ENCODE measurements at regions not wholly inside any gene's neighbourhood (a gene's known extent, or its start where the extent isn't known, plus 50 kb on each side); places are given as distances from the start of the nearest gene placed in this dataset.
A peak's percentile ranks its signal among the peaks of the same experiment; 100 is the strongest.

DNA sequence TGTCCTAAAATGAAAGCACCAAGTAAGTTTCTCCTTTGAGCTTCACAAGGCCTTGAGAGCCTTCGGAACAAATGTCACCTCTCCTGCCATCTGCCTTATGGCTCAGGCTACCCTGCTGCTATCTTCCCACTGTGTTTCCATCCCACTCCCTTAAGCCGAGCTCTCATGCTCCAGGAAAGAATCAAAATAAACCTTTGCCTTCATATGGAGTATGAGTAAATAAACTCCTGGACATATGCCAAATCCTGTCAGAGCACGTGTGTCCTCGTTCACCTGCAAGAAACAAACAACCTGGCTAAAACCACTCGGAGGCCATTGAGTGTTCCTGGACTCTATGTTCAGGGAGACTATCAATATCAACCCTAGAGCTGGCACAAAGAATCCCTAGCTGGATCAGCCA is 122.3 kb upstream of the CCDC112 start:
- intact Hi-C loops (cut with DNase I) = no loop called here
- DNase-seq (ENCODE audit: missing footprints) = no peak
- ATAC-seq = no peak

DNA sequence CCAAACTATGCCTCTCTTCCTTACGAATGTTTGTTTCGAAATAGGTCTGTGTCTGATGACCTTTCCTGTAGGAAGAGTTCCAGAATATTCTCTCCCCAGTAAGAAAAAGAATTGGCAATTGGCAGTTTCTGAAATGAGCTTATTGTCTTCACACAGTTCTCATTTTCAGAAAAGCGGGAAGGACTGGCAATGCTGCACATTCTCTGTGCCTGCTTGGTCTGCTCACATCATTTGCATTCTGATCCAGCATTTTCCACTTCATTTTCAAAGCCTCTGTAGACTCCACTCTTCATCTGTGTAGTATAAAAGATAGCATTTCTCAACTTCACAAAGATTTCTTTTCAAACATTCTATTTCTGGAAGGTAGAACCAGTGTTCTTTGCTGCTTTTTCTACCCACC is 120.6 kb upstream of the CCDC112 start:
- ATAC-seq = no peak
- intact Hi-C loops (cut with DNase I) = no loop called here
- DNase-seq (ENCODE audit: missing footprints) = no peak

DNA sequence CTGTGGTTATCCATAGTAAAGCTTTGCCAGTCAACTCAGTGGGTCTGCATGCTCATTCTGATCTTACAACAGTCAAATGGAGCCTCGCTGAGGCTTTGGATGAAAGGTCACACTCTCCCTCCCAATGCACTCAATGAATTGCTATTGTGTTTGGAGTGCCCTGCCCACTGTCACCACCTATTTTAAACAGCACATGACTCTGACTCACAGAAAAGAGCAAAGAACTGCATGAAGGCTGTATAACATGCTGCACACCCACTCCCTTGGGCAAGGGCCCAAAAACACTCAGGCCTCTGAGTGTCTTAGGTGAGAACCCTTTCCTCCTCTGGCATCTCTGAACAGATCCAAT is 118.7 kb upstream of the CCDC112 start:
- ATAC-seq (peak; percentile 63), DNase-seq (ENCODE audit: missing footprints) (no peak)
- intact Hi-C loops (cut with DNase I) = no loop called here

DNA sequence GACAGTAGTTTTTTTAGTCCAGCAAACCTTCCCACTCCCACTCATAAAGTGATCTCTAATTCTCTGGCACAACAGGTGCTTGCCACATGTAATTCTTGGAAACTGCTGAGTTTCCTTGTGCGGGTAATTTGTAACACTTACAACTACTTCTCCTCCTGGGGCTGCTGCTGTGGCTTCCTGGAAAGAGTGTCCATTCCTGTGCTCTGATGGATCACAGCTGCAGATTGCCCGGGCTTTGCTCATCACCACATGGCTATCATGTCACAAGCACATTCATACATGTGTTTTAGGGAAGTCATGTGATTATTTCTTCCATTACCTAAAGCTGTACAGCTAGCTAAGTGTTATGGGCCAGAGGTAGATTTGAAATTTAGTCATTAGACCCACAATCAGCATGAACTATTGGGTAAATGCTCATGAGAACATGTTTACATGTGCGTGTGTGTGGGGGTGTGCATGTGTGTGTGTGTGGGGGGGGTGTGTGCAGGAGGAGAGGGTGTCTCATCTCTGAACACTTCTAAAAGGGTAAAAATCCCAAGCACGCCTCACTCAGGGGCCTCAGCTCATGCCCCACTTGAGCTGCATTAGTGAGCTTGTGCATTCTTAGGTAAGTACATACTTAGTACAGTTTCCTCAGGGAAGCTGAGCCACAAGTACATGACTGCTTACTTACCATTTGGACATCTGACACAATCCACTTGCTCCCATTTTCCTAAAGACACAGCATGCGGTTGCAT is 118.1 kb upstream of the CCDC112 start:
- ATAC-seq = peak; percentile 76
- DNase-seq (ENCODE audit: missing footprints) = no peak
- intact Hi-C loops (cut with DNase I) = no loop called here

DNA sequence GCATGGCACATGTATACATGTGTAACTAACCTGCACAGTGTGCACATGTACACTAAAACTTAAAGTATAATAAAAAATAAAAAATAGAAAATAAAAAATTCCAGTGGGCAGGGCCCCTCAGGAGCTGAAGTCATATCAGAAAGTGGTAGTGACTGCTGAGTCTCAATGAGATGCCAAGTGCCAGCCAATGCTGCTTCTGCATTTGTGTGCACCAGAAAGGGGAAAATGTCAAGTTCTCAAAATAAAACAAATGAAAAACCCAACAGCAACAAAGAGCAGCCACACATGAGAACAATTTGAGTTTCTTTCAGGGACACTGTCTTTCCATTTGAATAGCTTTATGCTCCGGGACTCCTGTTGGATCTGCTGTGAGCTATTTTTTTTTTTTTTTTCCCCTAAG is 117.2 kb upstream of the CCDC112 start:
- DNase-seq (ENCODE audit: missing footprints) = no peak
- intact Hi-C loops (cut with DNase I) = no loop called here
- no peak for ATAC-seq

DNA sequence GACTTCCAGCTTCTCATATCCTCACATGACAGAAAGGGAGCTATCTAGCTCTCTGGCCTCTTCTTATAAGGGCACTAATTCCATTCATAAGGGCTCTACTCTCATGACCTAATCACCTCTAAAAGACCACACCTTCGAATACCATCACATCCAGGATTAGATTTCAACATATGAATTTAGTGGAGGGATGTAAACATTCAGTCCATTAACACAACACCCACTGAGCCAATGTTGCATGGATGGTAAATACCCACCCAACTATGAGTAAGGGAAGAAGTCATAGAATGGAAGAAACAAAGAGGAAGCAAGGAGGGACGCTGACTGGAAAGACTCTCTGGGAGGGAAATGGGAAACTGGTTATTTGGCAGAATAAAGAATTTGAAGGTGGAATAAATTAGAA is 112.6 kb upstream of the CCDC112 start:
- intact Hi-C loops (cut with DNase I) = no loop called here

DNA sequence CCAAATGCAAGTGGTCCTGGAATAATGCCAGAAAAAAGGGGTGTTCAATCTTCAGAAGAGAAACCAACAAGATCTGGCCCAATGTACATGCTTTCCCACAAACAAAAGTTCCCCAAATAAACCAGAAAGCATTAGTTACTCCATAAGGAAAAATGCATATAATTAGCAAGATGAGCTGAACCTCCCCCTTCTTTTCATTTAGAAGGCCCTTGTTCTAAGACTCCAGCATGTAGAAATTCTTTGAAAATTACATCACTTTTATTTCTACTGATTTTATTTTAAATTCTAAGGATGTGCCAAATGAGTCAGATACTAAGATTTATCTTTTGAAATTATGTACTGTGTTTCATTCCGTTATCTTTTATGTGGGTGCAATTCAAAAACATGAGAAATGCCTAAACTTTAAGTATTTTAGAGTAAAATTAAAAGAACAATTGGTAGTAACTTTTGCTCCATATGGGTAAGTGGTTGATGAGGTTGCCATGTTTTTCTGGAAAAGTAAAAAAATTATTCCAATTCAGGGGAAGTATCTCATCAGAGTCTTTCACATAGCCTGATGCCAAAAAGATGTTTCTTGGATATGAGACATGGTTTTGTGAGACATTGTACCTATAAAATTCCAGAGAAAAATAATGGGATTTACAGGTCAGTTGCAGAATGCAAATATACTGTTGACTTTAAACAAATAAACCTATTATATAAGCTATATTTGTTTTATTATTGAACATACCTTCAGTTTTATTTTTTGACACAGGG is 106.5 kb upstream of the CCDC112 start:
- intact Hi-C loops (cut with DNase I) = no loop called here
- ATAC-seq (no peak), DNase-seq (ENCODE audit: missing footprints) (no peak)

More for the DNA sequence above, 112.6 kb upstream of the CCDC112 start:
- ATAC-seq (no peak), DNase-seq (ENCODE audit: missing footprints) (no peak)

DNA sequence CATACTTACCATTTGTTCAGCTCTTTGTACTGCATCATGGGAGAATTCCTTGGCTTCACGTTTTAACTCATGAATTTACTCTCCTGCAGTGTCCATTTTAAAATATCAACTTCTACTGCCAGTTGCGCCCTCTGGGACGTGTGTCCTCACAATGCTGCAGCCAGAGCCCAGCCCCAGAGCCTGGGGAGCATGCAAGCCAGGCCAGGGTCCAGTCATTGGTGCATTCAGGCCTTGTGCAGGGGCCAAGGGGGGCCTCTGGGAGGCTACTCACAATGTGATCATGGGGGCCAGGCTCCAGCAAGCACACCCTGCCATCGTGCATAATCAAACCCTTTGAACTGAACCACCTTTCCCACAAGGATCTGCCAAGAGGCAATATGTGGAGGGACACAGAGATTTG is 105.6 kb upstream of the CCDC112 start:
- intact Hi-C loops (cut with DNase I) = no loop called here
- no peak for ATAC-seq
- DNase-seq (ENCODE audit: missing footprints) = no peak

DNA sequence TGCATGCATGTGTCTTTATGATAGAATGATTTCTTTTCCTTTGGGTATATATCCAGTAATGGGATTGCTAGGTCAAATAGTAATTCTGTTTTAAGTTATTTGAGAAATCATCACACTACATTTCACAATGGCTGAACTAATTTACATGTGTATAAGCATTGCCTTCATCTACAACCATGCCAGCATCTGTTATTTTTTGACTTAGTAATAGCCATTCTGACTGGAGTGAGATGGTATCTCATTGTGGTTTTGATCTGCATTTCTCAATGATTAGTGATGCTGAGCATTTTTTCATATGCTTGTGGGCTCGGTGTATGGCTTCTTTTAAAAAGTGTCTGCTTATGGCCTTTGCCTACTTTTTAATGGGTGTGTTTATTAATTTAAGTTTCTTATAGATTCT is 102.3 kb upstream of the CCDC112 start:
- intact Hi-C loops (cut with DNase I) = no loop called here
- no peak for ATAC-seq
- no peak for DNase-seq (ENCODE audit: missing footprints)

DNA sequence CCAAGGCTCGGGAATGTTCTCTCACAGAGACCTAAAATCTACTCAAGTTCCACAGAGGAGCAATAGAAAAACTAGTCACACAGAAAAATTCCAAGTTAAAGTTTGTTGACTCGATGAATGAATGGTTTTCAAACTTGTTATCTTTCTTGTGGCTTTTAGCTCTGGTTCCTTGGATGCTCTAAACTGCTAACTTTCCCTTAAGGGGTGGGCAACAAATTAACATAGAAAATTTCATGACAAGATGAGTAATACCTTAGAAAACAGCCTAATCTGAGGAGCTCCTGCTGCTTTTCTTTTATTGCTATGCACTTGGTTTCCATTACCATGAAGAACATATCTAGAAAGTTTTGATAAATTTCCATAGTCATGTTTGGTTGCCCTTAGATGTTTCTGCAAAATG is 100.2 kb upstream of the CCDC112 start:
- intact Hi-C loops (cut with DNase I) = no loop called here
- ATAC-seq (no peak), DNase-seq (ENCODE audit: missing footprints) (no peak)

DNA sequence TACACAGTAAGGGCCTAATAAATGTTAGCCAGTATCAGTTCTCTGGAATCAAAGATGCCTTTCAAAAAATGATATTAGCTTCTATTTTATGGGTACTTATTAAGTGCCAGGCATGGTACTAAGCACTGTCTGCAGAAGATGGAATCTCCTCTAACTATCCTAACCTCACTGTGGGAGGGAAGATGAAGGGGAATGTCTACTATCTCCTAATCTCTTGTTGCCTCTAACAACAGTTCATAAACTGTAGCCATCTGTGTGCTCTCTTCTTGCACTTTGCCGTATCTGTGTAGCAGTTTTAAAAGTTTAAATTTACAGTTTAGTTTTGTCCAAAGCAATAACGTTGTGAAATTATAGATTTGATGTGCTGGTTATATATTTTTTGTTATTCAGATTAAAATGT is 99.6 kb upstream of the CCDC112 start:
- ATAC-seq (no peak), DNase-seq (ENCODE audit: missing footprints) (no peak)
- intact Hi-C loops (cut with DNase I) = no loop called here

DNA sequence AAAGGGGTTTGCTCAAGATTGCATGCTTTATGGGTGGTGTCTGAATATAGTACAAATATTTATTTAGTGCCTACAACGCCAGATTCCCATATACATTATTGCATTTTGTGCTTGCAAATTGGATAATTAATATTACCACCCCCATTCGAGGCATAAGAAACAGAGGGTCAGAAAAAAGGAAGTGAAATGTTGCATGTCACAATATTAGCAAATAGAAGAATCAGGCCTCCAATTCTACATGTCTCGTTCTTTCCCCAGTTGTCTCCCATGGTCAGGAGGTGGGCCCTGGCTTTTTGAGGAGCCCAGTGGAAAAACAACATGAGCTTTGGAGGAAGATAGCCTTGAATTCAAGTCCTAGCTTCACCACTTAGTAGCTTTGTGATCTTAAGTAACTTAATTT is 98.1 kb upstream of the CCDC112 start:
- no peak for ATAC-seq
- intact Hi-C loops (cut with DNase I) = no loop called here
- no peak for DNase-seq (ENCODE audit: missing footprints)

DNA sequence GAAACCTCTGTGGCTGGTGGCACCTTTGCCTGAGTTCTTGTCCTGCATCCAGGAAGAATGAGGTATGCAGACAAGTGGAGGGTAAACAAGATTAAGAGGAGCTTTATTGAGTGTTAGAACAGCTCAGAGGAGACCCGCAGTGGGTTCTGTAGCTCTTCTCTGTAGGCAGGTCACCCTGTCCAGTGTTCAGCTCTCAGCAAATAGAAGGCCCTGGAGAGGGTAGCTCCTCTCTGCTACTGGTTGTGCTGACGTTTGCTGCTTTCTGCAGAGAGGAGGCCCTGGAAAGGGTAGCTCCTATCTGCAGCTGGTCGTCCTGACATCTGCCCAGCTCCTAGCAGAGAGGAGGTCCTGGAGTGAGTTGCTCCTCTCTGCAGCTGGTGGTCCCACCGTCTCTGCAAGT is 96.8 kb upstream of the CCDC112 start:
- intact Hi-C loops (cut with DNase I) = no loop called here
- ATAC-seq (peak; percentile 45), DNase-seq (ENCODE audit: missing footprints) (no peak)

DNA sequence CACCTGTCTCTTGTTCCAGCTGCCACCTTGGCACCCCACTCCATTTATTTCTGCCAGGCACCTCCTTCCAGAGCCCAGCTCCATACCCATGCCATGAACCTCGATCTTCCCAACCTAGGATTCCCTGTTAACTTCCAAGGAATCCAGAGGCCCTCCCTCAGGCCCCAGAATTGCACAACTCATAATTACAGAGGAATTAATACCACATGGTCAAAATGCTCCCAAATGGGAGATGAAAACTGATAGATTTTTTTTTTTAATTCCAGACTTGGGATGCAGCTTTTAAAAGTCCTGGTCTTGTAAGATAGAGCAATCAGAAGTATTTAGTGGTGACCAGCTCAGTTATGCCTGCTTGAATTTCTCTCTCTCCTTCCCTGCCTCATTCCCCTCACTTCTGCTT is 96.2 kb upstream of the CCDC112 start:
- ATAC-seq = no peak
- DNase-seq (ENCODE audit: missing footprints) = no peak
- intact Hi-C loops (cut with DNase I) = no loop called here

DNA sequence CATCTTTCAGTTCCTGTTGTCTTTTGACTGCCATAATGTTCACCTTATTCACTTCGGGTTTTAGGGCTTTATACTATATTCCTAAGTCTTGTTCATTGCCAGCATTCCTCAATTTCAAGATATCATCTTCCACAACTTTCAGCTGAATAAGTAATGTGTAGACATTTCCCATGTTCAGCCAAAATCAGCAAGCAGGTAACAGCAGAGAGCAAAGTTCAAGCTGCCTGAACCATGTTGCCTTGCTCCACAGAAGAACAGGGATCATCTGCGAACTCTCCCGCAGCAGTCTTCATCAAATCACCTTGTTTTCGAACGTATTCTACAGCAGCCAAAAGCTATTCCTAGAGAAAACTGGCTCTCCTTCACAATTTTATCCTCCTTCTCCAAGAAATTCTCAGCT is 95.3 kb upstream of the CCDC112 start:
- DNase-seq (ENCODE audit: missing footprints) (no peak), ATAC-seq (no peak)
- intact Hi-C loops (cut with DNase I) = no loop called here

DNA sequence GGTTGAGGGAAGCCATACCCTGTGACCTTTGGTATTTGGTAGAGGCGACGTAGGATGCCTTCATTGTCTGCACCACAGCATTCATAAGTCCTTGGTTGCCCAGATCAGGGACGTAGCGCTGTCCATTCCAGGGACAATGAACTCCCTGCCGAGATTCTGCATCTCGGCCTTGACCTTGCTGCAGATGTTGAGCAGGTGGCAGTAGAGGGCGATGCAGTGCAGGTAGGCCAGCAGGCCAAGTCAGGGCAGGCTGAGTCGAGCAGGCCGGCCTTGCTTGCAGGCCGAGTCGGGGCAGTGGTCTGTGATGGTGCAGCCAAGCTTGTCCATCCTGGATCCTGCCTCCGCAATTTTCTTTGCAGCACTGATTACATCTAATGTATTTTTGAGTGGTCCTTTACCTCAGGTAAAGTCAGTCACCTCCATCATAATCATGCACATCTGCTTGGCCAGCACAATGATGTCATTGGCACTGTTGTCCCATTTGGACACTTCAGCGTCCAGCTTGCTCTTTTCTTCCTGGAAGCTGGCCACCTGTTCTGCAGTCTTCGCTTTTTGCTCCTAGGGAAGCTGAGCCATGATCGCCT is 93.4 kb upstream of the CCDC112 start:
- intact Hi-C loops (cut with DNase I) = loop anchor here (2.0 kb wide), 1 partner anchor 33 kb away; no protein-coding TSS in a partner anchor
- DNase-seq (ENCODE audit: missing footprints) (no peak), ATAC-seq (no peak)

DNA sequence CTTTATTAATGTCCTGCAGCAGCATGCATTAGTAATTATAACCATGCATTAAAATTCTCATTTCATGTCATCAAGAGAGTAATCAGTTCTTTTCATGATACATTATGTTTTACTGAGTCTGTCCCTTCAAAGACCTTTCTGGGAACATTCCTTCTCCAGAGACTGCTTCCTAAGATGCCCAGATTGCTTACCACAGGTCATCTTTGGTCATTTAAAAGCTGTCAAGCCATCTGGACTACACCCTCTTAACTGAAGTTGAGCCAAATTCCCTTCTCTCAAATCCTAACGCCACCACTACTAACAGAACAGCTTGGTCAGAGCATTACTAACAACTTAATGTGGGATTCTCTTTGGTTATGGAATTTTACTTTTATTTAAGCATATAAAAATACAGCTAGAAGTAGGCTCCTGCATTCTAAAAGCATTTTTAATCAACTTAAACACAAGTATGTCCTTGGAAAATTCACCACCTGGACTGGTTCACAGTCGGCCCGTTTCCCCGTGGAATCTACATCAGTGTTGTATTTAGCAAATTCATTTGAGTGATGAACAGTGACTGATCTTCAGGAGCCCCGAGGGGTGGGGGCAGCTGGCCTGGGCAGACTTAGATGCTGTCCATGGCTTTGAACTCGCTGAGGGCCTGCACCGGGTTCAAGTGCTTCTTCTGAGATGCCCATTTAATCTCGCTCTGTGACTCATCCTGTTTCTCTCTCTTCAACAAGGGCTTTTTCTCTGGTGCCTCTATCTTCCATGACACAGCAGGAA is 92.8 kb upstream of the CCDC112 start:
- peak; percentile 45 for ATAC-seq
- intact Hi-C loops (cut with DNase I) = loop anchor here (2.0 kb wide), 1 partner anchor 34 kb away; no protein-coding TSS in a partner anchor

DNA sequence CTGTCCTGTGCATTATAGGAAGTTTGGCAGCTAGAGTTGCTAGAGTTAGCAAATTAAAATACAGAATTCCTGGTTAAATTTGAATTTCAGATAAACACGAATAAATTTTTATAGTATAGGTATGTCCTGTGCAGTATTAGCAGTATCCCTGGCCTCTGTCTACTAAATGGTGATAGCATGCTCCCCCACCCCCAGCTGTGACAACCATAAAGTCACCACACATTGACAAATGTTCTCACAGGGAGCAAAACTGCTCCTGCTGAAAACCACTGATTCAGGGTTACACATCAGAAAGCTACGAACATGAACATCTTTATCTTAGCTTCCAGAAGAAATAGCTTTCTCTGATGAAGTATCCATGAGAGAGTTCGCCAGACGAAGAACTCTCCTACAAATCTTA is 91.8 kb upstream of the CCDC112 start:
- ATAC-seq (no peak), DNase-seq (ENCODE audit: missing footprints) (no peak)
- intact Hi-C loops (cut with DNase I) = loop anchor here (2.0 kb wide), 1 partner anchor 35 kb away; no protein-coding TSS in a partner anchor

More for the DNA sequence above, 92.8 kb upstream of the CCDC112 start:
- DNase-seq (ENCODE audit: missing footprints) = no peak

DNA sequence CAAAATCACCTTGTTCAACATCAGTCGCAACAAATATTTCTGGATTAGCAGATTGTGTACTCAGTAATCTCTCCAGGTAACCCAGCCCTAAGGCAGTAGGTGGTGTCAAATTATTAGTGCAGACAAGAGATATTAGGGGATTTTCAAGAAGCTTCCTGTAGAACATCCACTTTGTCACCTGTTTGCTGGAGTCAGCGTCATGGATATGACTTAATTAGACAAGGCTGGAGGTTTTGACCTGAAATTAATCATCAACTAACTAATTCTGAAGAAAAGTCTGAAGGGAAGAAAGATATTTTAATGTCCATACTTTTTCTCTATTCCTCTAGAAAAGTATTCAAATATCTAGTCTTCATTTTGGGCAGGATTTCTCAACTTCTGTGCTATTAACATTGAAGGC is 91.4 kb upstream of the CCDC112 start:
- ATAC-seq = no peak
- no peak for DNase-seq (ENCODE audit: missing footprints)
- intact Hi-C loops (cut with DNase I) = loop anchor here (2.0 kb wide), 1 partner anchor 35 kb away; no protein-coding TSS in a partner anchor
